ENCODE measurements at regions not wholly inside any gene's neighbourhood (a gene's known extent, or its start where the extent isn't known, plus 50 kb on each side); places are given as distances from the start of the nearest gene placed in this dataset.

DNA sequence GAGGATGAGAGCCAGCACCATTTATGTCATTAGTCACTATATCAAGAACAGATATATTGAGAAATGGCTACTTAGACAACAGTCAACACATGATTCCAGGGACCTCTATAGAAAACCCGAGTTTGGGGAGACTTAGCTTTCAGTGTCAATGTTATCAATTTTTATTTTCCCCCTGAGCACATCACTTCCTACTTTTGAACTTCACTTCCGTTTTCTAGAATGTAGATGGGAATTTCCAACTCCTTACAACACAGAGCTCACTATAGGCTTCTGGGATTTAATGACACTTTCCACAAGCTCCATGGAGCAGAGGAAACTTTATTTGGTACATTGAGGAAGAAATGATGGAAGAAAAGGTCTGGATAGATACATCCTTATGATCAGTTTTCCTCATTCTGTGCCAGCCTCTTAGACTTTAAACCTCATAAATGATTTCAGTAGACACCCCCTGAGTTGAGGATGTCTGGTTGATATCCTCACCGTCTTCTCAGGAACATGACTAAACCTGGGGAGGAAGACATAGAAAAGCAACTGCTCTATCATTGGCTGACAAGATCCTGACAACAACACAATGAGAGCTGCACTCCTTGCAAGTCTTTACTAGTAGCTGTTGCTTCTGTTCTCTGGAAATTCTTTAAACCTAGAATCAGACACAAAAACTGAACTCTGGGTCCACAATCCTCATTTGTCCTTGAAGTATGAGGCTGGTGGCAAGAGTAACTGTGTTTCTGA is 449.4 kb upstream of the OR4E1 start (continued):
- TF ChIP-seq, protein P1, sequence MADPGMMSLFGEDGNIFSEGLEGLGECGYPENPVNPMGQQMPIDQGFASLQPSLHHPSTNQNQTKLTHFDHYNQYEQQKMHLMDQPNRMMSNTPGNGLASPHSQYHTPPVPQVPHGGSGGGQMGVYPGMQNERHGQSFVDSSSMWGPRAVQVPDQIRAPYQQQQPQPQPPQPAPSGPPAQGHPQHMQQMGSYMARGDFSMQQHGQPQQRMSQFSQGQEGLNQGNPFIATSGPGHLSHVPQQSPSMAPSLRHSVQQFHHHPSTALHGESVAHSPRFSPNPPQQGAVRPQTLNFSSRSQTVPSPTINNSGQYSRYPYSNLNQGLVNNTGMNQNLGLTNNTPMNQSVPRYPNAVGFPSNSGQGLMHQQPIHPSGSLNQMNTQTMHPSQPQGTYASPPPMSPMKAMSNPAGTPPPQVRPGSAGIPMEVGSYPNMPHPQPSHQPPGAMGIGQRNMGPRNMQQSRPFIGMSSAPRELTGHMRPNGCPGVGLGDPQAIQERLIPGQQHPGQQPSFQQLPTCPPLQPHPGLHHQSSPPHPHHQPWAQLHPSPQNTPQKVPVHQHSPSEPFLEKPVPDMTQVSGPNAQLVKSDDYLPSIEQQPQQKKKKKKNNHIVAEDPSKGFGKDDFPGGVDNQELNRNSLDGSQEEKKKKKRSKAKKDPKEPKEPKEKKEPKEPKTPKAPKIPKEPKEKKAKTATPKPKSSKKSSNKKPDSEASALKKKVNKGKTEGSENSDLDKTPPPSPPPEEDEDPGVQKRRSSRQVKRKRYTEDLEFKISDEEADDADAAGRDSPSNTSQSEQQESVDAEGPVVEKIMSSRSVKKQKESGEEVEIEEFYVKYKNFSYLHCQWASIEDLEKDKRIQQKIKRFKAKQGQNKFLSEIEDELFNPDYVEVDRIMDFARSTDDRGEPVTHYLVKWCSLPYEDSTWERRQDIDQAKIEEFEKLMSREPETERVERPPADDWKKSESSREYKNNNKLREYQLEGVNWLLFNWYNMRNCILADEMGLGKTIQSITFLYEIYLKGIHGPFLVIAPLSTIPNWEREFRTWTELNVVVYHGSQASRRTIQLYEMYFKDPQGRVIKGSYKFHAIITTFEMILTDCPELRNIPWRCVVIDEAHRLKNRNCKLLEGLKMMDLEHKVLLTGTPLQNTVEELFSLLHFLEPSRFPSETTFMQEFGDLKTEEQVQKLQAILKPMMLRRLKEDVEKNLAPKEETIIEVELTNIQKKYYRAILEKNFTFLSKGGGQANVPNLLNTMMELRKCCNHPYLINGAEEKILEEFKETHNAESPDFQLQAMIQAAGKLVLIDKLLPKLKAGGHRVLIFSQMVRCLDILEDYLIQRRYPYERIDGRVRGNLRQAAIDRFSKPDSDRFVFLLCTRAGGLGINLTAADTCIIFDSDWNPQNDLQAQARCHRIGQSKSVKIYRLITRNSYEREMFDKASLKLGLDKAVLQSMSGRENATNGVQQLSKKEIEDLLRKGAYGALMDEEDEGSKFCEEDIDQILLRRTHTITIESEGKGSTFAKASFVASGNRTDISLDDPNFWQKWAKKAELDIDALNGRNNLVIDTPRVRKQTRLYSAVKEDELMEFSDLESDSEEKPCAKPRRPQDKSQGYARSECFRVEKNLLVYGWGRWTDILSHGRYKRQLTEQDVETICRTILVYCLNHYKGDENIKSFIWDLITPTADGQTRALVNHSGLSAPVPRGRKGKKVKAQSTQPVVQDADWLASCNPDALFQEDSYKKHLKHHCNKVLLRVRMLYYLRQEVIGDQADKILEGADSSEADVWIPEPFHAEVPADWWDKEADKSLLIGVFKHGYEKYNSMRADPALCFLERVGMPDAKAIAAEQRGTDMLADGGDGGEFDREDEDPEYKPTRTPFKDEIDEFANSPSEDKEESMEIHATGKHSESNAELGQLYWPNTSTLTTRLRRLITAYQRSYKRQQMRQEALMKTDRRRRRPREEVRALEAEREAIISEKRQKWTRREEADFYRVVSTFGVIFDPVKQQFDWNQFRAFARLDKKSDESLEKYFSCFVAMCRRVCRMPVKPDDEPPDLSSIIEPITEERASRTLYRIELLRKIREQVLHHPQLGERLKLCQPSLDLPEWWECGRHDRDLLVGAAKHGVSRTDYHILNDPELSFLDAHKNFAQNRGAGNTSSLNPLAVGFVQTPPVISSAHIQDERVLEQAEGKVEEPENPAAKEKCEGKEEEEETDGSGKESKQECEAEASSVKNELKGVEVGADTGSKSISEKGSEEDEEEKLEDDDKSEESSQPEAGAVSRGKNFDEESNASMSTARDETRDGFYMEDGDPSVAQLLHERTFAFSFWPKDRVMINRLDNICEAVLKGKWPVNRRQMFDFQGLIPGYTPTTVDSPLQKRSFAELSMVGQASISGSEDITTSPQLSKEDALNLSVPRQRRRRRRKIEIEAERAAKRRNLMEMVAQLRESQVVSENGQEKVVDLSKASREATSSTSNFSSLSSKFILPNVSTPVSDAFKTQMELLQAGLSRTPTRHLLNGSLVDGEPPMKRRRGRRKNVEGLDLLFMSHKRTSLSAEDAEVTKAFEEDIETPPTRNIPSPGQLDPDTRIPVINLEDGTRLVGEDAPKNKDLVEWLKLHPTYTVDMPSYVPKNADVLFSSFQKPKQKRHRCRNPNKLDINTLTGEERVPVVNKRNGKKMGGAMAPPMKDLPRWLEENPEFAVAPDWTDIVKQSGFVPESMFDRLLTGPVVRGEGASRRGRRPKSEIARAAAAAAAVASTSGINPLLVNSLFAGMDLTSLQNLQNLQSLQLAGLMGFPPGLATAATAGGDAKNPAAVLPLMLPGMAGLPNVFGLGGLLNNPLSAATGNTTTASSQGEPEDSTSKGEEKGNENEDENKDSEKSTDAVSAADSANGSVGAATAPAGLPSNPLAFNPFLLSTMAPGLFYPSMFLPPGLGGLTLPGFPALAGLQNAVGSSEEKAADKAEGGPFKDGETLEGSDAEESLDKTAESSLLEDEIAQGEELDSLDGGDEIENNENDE (IDR thresholded peaks at IDR 0.05; ENCODE audit: insufficient replicate concordance, low read length), result no peak
- TF ChIP-seq BACH1 (IDR thresholded peaks at IDR 0.05; ENCODE audit: low read length), result no peak
- TF ChIP-seq POLR2AphosphoS5 (IDR thresholded peaks at IDR 0.05; ENCODE audit: low read depth, low read length), result no peak
- no peak for TF ChIP-seq CHD2 (IDR thresholded peaks at IDR 0.05; ENCODE audit: low read length)
- TF ChIP-seq SIRT6 (IDR thresholded peaks at IDR 0.05; ENCODE audit: low read length), result no peak
- no peak for TF ChIP-seq TEAD4 (IDR thresholded peaks at IDR 0.05; ENCODE audit: low read depth, low read length)
- TF ChIP-seq MAX (IDR thresholded peaks at IDR 0.05), result no peak
- no peak for TF ChIP-seq MAFK (IDR thresholded peaks at IDR 0.05; ENCODE audit: low read depth, low read length)
- TF ChIP-seq CTCF (IDR thresholded peaks at IDR 0.05; ENCODE audit: control extremely low read depth in 1 of 3, insufficient read depth in 1 of 3, low read depth in 1 of 3, low read length in 3 of 3), result no peak
